Parathyroid adenoma (tissue), 2 donors: ENCODE measurements at regions not wholly inside any gene's neighbourhood (a gene's known extent, or its start where the extent isn't known, plus 50 kb on each side); places are given as distances from the start of the nearest gene placed in this dataset.

Source experiments
- H2AFZ ChIP-seq: fragments of 300-600 bp; sonication (generic); one replicate; pipeline ENCODE4 v1.7.0; 2017; ENCODE audit warnings: antibody characterized with exemption, mild to moderate bottlenecking
- H3K27ac ChIP-seq: fragments of 300-600 bp; sonication (generic); one replicate; pipeline ENCODE4 v1.7.0; 2017
- H3K27me3 ChIP-seq: fragments of 300-600 bp; sonication (generic); one replicate; pipeline ENCODE4 v1.7.0; 2017; ENCODE audit warnings: low read length; ENCODE audit not compliant: control insufficient read depth, insufficient read depth
- H3K36me3 ChIP-seq: fragments of 300-600 bp; sonication (generic); one replicate; pipeline ENCODE4 v1.7.0; 2017; ENCODE audit warnings: low read length; ENCODE audit not compliant: control insufficient read depth, insufficient read depth
- H3K4me1 ChIP-seq: fragments of 300-600 bp; sonication (generic); one replicate; pipeline ENCODE4 v1.7.0; 2017; ENCODE audit warnings: control low read depth
- H3K4me2 ChIP-seq: fragments of 300-600 bp; sonication (generic); one replicate; pipeline ENCODE4 v1.7.0; 2017; ENCODE audit warnings: low read length
- H3K4me3 ChIP-seq: fragments of 300-600 bp; sonication (generic); one replicate; pipeline ENCODE4 v1.7.0; 2017; ENCODE audit warnings: low read depth, low read length
- H3K79me2 ChIP-seq: fragments of 300-600 bp; sonication (generic); one replicate; pipeline ENCODE4 v1.7.0; 2017; ENCODE audit warnings: control low read depth
- H3K9ac ChIP-seq: fragments of 300-600 bp; sonication (generic); one replicate; pipeline ENCODE4 v1.7.0; 2017; ENCODE audit warnings: mild to moderate bottlenecking
- H3K9me3 ChIP-seq: fragments of 300-600 bp; sonication (generic); one replicate; pipeline ENCODE4 v1.7.0; 2017; ENCODE audit warnings: low read length; ENCODE audit not compliant: control insufficient read depth
- CTCF ChIP-seq: fragments of 300-600 bp; sonication (generic); IDR thresholded peaks from one replicate; pipeline ENCODE4 v1.7.0; 2017; ENCODE audit warnings: antibody characterized with exemption, mild to moderate bottlenecking
- donor health status: primary hyperparathyroidism.

DNA sequence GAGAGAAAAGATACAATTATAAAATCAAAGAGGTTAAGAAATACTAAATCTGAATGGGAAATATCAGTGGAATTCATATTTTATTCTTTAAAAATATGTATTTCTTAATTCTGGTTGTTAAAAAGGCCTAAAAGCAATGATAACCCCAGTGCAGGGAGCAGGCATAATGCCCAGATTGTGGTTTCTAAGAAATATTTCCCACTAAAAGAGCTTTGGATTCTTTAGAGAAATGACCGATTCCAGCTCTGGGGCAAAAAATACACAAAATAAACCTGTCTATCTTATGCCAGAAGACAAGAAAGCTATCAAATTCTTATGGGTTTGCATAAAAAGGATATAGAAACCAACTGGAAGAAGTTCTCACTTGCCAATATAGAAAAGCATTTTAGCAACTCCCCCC is 71.6 kb downstream of the PDE6H start:
- H2AFZ ChIP-seq: no peak overlapping the region
- no peaks in the 10 kb centered on the region for H3K4me1 ChIP-seq
- H3K79me2 ChIP-seq: no peaks in the 10 kb centered on the region
- no peaks in the 10 kb centered on the region for H3K36me3 ChIP-seq
- H3K27me3 ChIP-seq: no peaks in the 10 kb centered on the region
- H3K27ac ChIP-seq: no peak overlapping the region
- no peak for TF ChIP-seq CTCF
- H3K4me3 ChIP-seq: no peak overlapping the region
- H3K9ac ChIP-seq: no peak overlapping the region
- H3K9me3 ChIP-seq: no peaks in the 10 kb centered on the region
- no peak overlapping the region for H3K4me2 ChIP-seq

DNA sequence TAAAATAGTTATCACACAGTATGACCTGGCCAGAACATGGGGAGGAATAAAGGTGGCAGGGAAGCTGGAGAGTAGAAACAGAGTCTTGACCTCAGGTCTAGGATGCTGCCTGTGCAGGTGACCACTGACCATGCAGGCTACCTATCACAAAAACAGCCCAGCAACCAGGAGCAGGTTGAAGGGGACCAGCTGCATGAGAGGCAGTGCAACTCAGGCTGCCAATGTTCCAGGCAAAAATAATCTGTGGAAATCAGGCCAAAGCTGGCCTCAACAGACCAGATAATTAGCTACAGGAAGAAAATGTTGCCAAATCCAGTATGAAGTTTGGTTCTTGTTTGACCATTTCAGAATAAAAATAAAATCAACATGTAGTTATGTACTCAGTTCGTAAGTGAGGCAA is 72.6 kb downstream of the PDE6H start:
- TF ChIP-seq CTCF: no peak
- H2AFZ ChIP-seq: no peak overlapping the region
- H3K4me1 ChIP-seq: no peaks in the 10 kb centered on the region
- H3K27me3 ChIP-seq: no peaks in the 10 kb centered on the region
- H3K4me3 ChIP-seq: no peak overlapping the region
- H3K9ac ChIP-seq: no peak overlapping the region
- no peak overlapping the region for H3K4me2 ChIP-seq
- no peaks in the 10 kb centered on the region for H3K36me3 ChIP-seq
- H3K9me3 ChIP-seq: no peaks in the 10 kb centered on the region
- H3K27ac ChIP-seq: no peak overlapping the region
- no peaks in the 10 kb centered on the region for H3K79me2 ChIP-seq

DNA sequence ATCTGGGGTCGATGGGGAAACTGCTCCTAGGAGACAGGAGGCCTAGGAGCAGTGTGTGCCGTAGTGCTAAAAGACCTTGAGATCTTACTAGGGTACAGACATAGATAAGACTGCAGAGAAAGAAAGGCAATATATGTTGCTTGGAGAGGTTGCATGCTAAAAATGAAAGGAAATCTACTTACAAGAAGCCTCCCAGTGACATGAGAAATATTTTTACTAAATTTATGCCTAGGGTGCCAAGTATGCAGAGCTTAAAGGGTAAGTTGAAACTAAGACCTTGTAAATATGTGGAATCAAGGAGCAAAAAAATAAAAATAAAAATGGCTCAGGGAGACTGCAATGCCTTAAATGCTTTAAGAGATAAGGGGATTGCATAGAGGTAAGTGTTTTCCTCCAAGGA is 74.8 kb downstream of the PDE6H start:
- Histone ChIP-seq H3K4me3 (no peak overlapping the region), H3K27ac (no peak overlapping the region), H3K9me3 (no peaks in the 10 kb centered on the region), H3K4me1 (no peaks in the 10 kb centered on the region), H3K4me2 (no peak overlapping the region), H3K36me3 (no peaks in the 10 kb centered on the region), H3K27me3 (no peaks in the 10 kb centered on the region), H3K79me2 (no peaks in the 10 kb centered on the region), H2AFZ (no peak overlapping the region), H3K9ac (no peak overlapping the region)
- TF ChIP-seq CTCF: no peak

DNA sequence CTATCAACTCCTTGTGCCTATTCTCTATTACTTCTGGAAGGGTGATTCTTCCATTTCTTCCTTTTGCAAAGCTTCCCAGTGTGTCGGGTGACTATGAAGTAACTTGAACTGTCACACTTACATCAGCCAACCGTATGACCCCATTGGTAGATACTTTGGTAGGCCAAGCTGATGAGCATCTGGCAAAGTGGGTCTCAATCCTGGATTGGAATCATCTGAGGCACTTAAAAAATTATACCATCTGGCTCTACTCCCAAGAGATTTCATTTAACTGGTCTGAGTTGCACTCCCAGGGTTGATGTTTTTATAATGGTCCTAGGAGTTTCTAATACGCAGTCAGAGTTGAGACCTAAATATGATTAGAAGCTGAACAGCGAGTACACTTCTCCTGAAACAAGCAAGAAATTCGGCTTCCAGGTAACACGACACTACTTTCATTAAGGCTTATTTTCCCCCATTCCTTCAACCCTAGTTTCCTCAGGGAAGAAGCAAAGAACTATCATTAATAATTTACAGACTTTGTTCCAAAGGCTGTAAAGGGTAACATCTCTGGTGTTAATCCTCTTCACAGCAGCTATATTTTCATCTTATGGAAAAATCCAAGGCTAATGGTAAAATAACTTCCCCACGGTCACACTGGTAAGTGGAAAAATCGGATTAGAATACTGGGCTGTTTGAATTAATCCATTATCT is 76.8 kb downstream of the PDE6H start:
- Histone ChIP-seq H3K4me3 (no peak overlapping the region), H3K4me1 (no peaks in the 10 kb centered on the region), H3K79me2 (no peaks in the 10 kb centered on the region), H3K9ac (no peak overlapping the region), H3K27me3 (no peaks in the 10 kb centered on the region), H3K27ac (no peak overlapping the region), H3K4me2 (no peak overlapping the region), H2AFZ (no peak overlapping the region), H3K36me3 (no peaks in the 10 kb centered on the region), H3K9me3 (no peaks in the 10 kb centered on the region)
- TF ChIP-seq CTCF: no peak

DNA sequence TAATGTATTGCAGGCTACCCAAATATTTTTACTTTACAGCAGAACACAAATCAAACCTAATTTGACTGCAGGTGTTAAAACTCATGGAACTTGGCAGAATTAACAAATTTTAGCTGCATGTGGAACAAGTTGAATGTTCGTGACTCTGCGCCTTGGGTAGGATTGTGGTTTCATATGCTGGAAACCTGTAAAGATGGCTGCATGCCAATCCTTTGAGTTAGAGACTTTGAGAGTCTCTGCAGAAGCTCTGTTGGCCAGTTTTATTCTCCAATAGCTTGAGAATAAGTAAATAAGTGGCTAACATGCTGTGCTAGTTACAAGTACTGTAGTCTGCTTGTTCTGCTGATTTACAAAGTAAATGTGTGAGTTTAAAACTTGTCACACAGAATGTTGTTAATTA is 77.8 kb downstream of the PDE6H start:
- H2AFZ ChIP-seq: no peak overlapping the region
- H3K4me1 ChIP-seq: no peaks in the 10 kb centered on the region
- H3K27ac ChIP-seq: no peak overlapping the region
- no peak overlapping the region for H3K4me2 ChIP-seq
- no peaks in the 10 kb centered on the region for H3K9me3 ChIP-seq
- H3K4me3 ChIP-seq: no peak overlapping the region
- no peak for TF ChIP-seq CTCF
- H3K79me2 ChIP-seq: no peaks in the 10 kb centered on the region
- no peaks in the 10 kb centered on the region for H3K36me3 ChIP-seq
- no peaks in the 10 kb centered on the region for H3K27me3 ChIP-seq
- H3K9ac ChIP-seq: no peak overlapping the region
